ENCODE measurements at regions not wholly inside any gene's neighbourhood (a gene's known extent, or its start where the extent isn't known, plus 50 kb on each side); places are given as distances from the start of the nearest gene placed in this dataset.

- H3K4me3 ChIP-seq (ENCODE audit: low read length in 2 of 2), result no peak overlapping the region
- H3K4me1 ChIP-seq (ENCODE audit: control insufficient read depth in 2 of 2, insufficient read depth in 2 of 2, low read length in 2 of 2), result peaks cover 40 to 49% of the 10 kb centered on the region in 2 donors
- no peaks in the 10 kb centered on the region for H3K9me3 ChIP-seq (ENCODE audit: control insufficient read depth in 2 of 2, insufficient read depth in 1 of 2, low read length in 1 of 2)
- no peaks in the 10 kb centered on the region for H3K36me3 ChIP-seq (ENCODE audit: control insufficient read depth in 2 of 2, insufficient read depth in 2 of 2, low read length in 1 of 2)
- H3K27ac ChIP-seq (ENCODE audit: low read depth in 1 of 2, low read length in 1 of 2), result peak overlapping the region in 1 of 2 donors; percentile 65
- DNase-seq (ENCODE audit: low read depth in 6 of 9, low spot score in 9 of 9), result no peak
- H3K27me3 ChIP-seq (ENCODE audit: control insufficient read depth in 2 of 2, insufficient read depth in 1 of 2, low read length in 1 of 2), result no peaks in the 10 kb centered on the region
- 97% methylated on average over 7 of the region's 7 CpGs for WGBS
These were observed 269.4 kb downstream of the TCF7L2 start for GRCh38 chr10:113219446-113219845.

GRCh38 chr10:113221756-113222168, 271.7 kb downstream of the TCF7L2 start:
- Histone ChIP-seq H3K4me3 (ENCODE audit: low read length in 2 of 2) (no peak overlapping the region), H3K36me3 (ENCODE audit: control insufficient read depth in 2 of 2, insufficient read depth in 2 of 2, low read length in 1 of 2) (no peaks in the 10 kb centered on the region)
- WGBS, result 13% methylated on average over 6 of the region's 6 CpGs

DNA sequence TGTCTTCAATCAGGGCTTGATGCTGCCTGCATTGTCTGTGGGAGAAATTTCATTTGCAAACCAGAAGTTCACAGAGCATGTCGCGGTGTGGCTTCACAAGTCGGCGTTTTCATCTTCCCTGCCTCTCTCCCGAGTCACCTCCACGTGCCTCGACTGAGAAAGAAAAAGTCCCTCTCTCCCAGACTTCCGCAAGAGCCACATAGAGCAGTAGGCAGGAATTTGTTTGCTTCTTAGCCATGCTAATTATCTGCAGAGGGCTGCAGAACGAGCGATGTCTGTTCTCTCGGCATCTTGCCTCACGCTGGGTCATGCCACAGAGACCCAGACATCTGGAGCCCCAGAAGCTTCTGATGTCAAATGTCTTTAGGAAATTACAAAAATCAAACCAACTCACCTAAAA, 272.2 kb downstream of the TCF7L2 start:
- DNase-seq (ENCODE audit: low read depth in 6 of 9, low spot score in 9 of 9), result peak in 2 of 9 donors; percentile 33 to 59
- peaks cover 57 to 66% of the 10 kb centered on the region in 2 donors for H3K4me1 ChIP-seq (ENCODE audit: control insufficient read depth in 2 of 2, insufficient read depth in 2 of 2, low read length in 2 of 2)
- peaks cover 0 to 3% of the 10 kb centered on the region in 2 donors for H3K27me3 ChIP-seq (ENCODE audit: control insufficient read depth in 2 of 2, insufficient read depth in 1 of 2, low read length in 1 of 2)
- WGBS, result 58% methylated on average over 12 of the region's 12 CpGs
- H3K4me3 ChIP-seq (ENCODE audit: low read length in 2 of 2), result no peak overlapping the region
- peak overlapping the region; percentile 62 to 83 for H3K27ac ChIP-seq (ENCODE audit: low read depth in 1 of 2, low read length in 1 of 2)
- no peaks in the 10 kb centered on the region for H3K9me3 ChIP-seq (ENCODE audit: control insufficient read depth in 2 of 2, insufficient read depth in 1 of 2, low read length in 1 of 2)
- no peaks in the 10 kb centered on the region for H3K36me3 ChIP-seq (ENCODE audit: control insufficient read depth in 2 of 2, insufficient read depth in 2 of 2, low read length in 1 of 2)

More at GRCh38 chr10:113221756-113222168, 271.7 kb downstream of the TCF7L2 start:
- H3K4me1 ChIP-seq (ENCODE audit: control insufficient read depth in 2 of 2, insufficient read depth in 2 of 2, low read length in 2 of 2), result peaks cover 52 to 65% of the 10 kb centered on the region in 2 donors
- DNase-seq (ENCODE audit: low read depth in 6 of 9, low spot score in 9 of 9), result peak in 7 of 9 donors; percentile 46 to 84 (median 64)
- no peaks in the 10 kb centered on the region for H3K9me3 ChIP-seq (ENCODE audit: control insufficient read depth in 2 of 2, insufficient read depth in 1 of 2, low read length in 1 of 2)
- H3K27me3 ChIP-seq (ENCODE audit: control insufficient read depth in 2 of 2, insufficient read depth in 1 of 2, low read length in 1 of 2), result no peaks in the 10 kb centered on the region
- H3K27ac ChIP-seq (ENCODE audit: low read depth in 1 of 2, low read length in 1 of 2), result peak overlapping the region; percentile 62 to 83

- Histone ChIP-seq H3K27ac (ENCODE audit: low read depth in 1 of 2, low read length in 1 of 2) (no peak overlapping the region), H3K9me3 (ENCODE audit: control insufficient read depth in 2 of 2, insufficient read depth in 1 of 2, low read length in 1 of 2) (no peaks in the 10 kb centered on the region), H3K4me1 (ENCODE audit: control insufficient read depth in 2 of 2, insufficient read depth in 2 of 2, low read length in 2 of 2) (peaks cover 42 to 55% of the 10 kb centered on the region in 2 donors), H3K36me3 (ENCODE audit: control insufficient read depth in 2 of 2, insufficient read depth in 2 of 2, low read length in 1 of 2) (no peaks in the 10 kb centered on the region), H3K27me3 (ENCODE audit: control insufficient read depth in 2 of 2, insufficient read depth in 1 of 2, low read length in 1 of 2) (peaks cover 0 to 7% of the 10 kb centered on the region in 2 donors), H3K4me3 (ENCODE audit: low read length in 2 of 2) (no peak overlapping the region)
- 78% methylated on average over 2 of the region's 2 CpGs for WGBS
- no peak for DNase-seq (ENCODE audit: low read depth in 6 of 9, low spot score in 9 of 9)
These were observed 275.3 kb downstream of the TCF7L2 start for GRCh38 chr10:113225364-113225763.

DNA sequence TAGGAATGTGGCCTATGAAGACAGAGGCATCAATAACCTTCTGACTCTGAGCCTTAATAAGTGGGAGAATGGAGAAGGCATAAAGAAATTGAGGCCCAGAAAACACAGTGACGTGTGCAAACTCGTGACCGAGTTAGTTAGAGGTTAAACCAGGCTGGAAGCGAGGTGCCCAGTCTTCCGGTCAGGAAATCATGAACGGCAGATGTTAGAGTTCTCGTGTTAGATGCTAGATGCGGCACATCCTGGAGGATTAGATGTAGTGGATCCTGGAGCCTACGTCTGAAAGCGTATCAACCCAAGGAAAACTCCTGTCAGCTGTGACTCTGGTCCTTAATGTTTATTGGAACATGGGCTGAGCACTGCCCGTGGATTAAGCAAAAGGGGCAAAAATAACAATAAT, 275.9 kb downstream of the TCF7L2 start:
- H3K4me3 ChIP-seq (ENCODE audit: low read length in 2 of 2), result no peak overlapping the region
- H3K9me3 ChIP-seq (ENCODE audit: control insufficient read depth in 2 of 2, insufficient read depth in 1 of 2, low read length in 1 of 2), result no peaks in the 10 kb centered on the region
- H3K27me3 ChIP-seq (ENCODE audit: control insufficient read depth in 2 of 2, insufficient read depth in 1 of 2, low read length in 1 of 2), result peaks cover 0 to 7% of the 10 kb centered on the region in 2 donors
- 97% methylated on average over 11 of the region's 11 CpGs for WGBS
- DNase-seq (ENCODE audit: low read depth in 6 of 9, low spot score in 9 of 9), result no peak
- no peak overlapping the region for H3K27ac ChIP-seq (ENCODE audit: low read depth in 1 of 2, low read length in 1 of 2)
- no peaks in the 10 kb centered on the region for H3K36me3 ChIP-seq (ENCODE audit: control insufficient read depth in 2 of 2, insufficient read depth in 2 of 2, low read length in 1 of 2)
- peaks cover 38 to 50% of the 10 kb centered on the region in 2 donors for H3K4me1 ChIP-seq (ENCODE audit: control insufficient read depth in 2 of 2, insufficient read depth in 2 of 2, low read length in 2 of 2)

- Histone ChIP-seq H3K36me3 (ENCODE audit: control insufficient read depth in 2 of 2, insufficient read depth in 2 of 2, low read length in 1 of 2) (no peaks in the 10 kb centered on the region), H3K27me3 (ENCODE audit: control insufficient read depth in 2 of 2, insufficient read depth in 1 of 2, low read length in 1 of 2) (peaks cover 0 to 7% of the 10 kb centered on the region in 2 donors), H3K9me3 (ENCODE audit: control insufficient read depth in 2 of 2, insufficient read depth in 1 of 2, low read length in 1 of 2) (no peaks in the 10 kb centered on the region), H3K4me3 (ENCODE audit: low read length in 2 of 2) (no peak overlapping the region), H3K4me1 (ENCODE audit: control insufficient read depth in 2 of 2, insufficient read depth in 2 of 2, low read length in 2 of 2) (peaks cover 34 to 45% of the 10 kb centered on the region in 2 donors), H3K27ac (ENCODE audit: low read depth in 1 of 2, low read length in 1 of 2) (peak overlapping the region in 1 of 2 donors; percentile 39)
- WGBS, result 12% methylated on average over 8 of the region's 8 CpGs
- DNase-seq (ENCODE audit: low read depth in 6 of 9, low spot score in 9 of 9), result peak in 5 of 9 donors; percentile 51 to 81 (median 62)
These were observed 276.4 kb downstream of the TCF7L2 start for GRCh38 chr10:113226399-113226798.

DNA sequence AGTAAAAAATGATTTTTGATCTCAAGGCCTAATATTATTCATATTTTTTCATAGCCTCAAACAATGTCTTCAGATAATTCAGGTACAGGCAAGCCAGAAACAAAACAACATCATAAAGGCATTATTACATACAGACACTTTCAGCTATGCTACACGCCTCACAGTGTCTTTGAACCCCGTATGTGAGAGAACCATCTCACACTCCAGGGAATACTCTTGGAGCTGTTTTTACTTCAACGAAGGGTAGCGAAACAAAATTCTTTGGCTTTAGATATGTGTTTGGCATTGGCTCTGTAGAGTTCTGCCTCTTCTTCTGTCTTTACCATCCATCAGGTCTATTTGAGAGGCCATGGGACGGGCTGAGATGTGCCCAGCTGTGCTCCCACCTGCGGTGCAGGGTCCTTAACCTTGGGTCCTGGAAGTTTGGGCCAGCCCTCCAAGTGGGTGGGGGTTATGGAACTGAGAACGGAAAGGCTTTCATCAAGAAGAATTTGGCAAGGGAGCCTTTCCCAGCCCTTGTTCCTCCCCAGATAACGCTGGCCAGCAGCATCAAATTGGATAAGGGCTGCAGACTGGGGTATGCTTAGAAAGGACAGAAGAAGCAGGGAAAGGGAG, 276.9 kb downstream of the TCF7L2 start:
- H3K9me3 ChIP-seq (ENCODE audit: control insufficient read depth in 2 of 2, insufficient read depth in 1 of 2, low read length in 1 of 2), result no peaks in the 10 kb centered on the region
- H3K4me3 ChIP-seq (ENCODE audit: low read length in 2 of 2), result no peak overlapping the region
- DNase-seq (ENCODE audit: low read depth in 6 of 9, low spot score in 9 of 9), result no peak
- H3K27ac ChIP-seq (ENCODE audit: low read depth in 1 of 2, low read length in 1 of 2), result no peak overlapping the region
- no peaks in the 10 kb centered on the region for H3K36me3 ChIP-seq (ENCODE audit: control insufficient read depth in 2 of 2, insufficient read depth in 2 of 2, low read length in 1 of 2)
- H3K27me3 ChIP-seq (ENCODE audit: control insufficient read depth in 2 of 2, insufficient read depth in 1 of 2, low read length in 1 of 2), result peaks cover 0 to 7% of the 10 kb centered on the region in 2 donors
- H3K4me1 ChIP-seq (ENCODE audit: control insufficient read depth in 2 of 2, insufficient read depth in 2 of 2, low read length in 2 of 2), result peaks cover 28 to 40% of the 10 kb centered on the region in 2 donors
- WGBS, result 87% methylated on average over 8 of the region's 8 CpGs

DNA sequence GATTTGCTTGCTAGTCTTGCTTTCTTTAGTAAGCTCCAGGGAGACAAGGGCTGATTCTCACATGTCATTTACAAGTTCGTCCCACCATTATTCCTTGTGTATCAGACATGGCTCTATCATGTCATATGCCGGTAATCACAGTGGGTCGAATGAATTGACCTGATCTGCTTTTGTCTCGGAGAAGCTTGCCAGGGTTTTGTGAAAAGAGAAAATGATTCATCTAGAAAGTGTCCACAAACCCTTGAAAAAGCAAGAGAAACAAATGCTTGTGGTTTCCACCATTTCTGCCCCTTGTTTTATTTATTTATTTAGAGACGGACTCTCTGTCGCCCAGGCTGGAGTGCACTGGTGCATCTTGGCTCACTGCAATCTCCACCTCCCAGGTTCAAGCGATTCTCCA, 278.5 kb downstream of the TCF7L2 start:
- Histone ChIP-seq H3K4me1 (ENCODE audit: control insufficient read depth in 2 of 2, insufficient read depth in 2 of 2, low read length in 2 of 2) (peaks cover 27 to 33% of the 10 kb centered on the region in 2 donors), H3K36me3 (ENCODE audit: control insufficient read depth in 2 of 2, insufficient read depth in 2 of 2, low read length in 1 of 2) (no peaks in the 10 kb centered on the region), H3K27me3 (ENCODE audit: control insufficient read depth in 2 of 2, insufficient read depth in 1 of 2, low read length in 1 of 2) (peaks cover 0 to 7% of the 10 kb centered on the region in 2 donors), H3K4me3 (ENCODE audit: low read length in 2 of 2) (no peak overlapping the region), H3K27ac (ENCODE audit: low read depth in 1 of 2, low read length in 1 of 2) (no peak overlapping the region), H3K9me3 (ENCODE audit: control insufficient read depth in 2 of 2, insufficient read depth in 1 of 2, low read length in 1 of 2) (no peaks in the 10 kb centered on the region)
- WGBS, result 97% methylated on average over 7 of the region's 7 CpGs
- DNase-seq (ENCODE audit: low read depth in 6 of 9, low spot score in 9 of 9), result no peak

DNA sequence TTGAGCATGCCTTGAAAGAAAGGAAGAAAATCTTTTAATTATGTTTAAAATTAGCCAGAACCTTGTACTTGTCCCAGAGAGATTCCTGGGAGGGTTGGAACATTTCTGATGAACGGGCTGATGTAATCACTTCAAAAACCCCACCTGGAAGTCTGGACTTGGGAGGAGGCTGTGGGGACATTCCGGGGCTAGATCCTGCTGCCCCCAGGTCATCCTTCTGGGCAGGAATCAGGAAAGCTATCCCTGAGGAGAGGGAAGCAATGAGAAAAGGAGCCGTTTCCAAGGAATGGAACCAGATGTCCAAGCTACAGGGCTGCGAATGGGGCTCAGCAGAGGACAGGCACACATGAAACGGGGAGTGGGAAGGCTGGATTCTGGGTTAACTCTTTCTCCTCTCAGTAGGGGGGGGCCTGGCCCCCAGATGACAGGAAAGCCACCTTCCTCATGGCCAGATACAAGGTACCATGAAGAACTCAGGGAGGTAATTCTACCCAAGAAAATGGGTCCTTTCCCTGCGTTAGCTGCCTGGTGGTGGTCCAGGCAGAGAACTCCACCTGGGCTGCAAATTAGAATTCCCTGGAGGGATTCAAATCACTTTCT, 280.1 kb downstream of the TCF7L2 start:
- Histone ChIP-seq H3K4me1 (ENCODE audit: control insufficient read depth in 2 of 2, insufficient read depth in 2 of 2, low read length in 2 of 2) (peaks cover 27 to 37% of the 10 kb centered on the region in 2 donors), H3K4me3 (ENCODE audit: low read length in 2 of 2) (no peak overlapping the region), H3K27ac (ENCODE audit: low read depth in 1 of 2, low read length in 1 of 2) (no peak overlapping the region), H3K36me3 (ENCODE audit: control insufficient read depth in 2 of 2, insufficient read depth in 2 of 2, low read length in 1 of 2) (no peaks in the 10 kb centered on the region), H3K9me3 (ENCODE audit: control insufficient read depth in 2 of 2, insufficient read depth in 1 of 2, low read length in 1 of 2) (no peaks in the 10 kb centered on the region), H3K27me3 (ENCODE audit: control insufficient read depth in 2 of 2, insufficient read depth in 1 of 2, low read length in 1 of 2) (peaks cover 0 to 7% of the 10 kb centered on the region in 2 donors)
- WGBS, result 95% methylated on average over 6 of the region's 6 CpGs
- DNase-seq (ENCODE audit: low read depth in 6 of 9, low spot score in 9 of 9), result no peak
